Midbrain (tissue), 1 donor: ENCODE measurements at regions not wholly inside any gene's neighbourhood (a gene's known extent, or its start where the extent isn't known, plus 50 kb on each side); places are given as distances from the start of the nearest gene placed in this dataset.

Experiments used
- DNase-seq: peaks from one replicate; lab custom pipeline; 2025; lab: John Stamatoyannopoulos, UW

GRCh38 chr18:24734058-24734457 lies 273.6 kb downstream of the HRH4 start:
- no peak for DNase-seq

GRCh38 chr18:24735624-24736231 lies 275.3 kb downstream of the HRH4 start:
- no peak for DNase-seq

- no peak for DNase-seq
Observed at GRCh38 chr18:24736662-24737330, 276.4 kb downstream of the HRH4 start.

- no peak for DNase-seq
Observed at GRCh38 chr18:24740829-24741228, 280.4 kb downstream of the HRH4 start.

- no peak for DNase-seq
Observed at GRCh38 chr18:24741321-24741720, 280.9 kb downstream of the HRH4 start.

- no peak for DNase-seq
Observed at GRCh38 chr18:24741965-24742724, 281.7 kb downstream of the HRH4 start.

GRCh38 chr18:24754583-24755253 lies 294.3 kb downstream of the HRH4 start:
- no peak for DNase-seq

GRCh38 chr18:24756385-24756784 lies 295.9 kb downstream of the HRH4 start:
- DNase-seq: no peak

GRCh38 chr18:24757134-24757533 lies 296.7 kb downstream of the HRH4 start:
- DNase-seq: no peak

- DNase-seq: no peak
Observed at GRCh38 chr18:24761765-24762164, 301.3 kb downstream of the HRH4 start.

- no peak for DNase-seq
Observed at GRCh38 chr18:24762511-24762910, 302.1 kb downstream of the HRH4 start.

- no peak for DNase-seq
Observed at GRCh38 chr18:24763765-24764513, 303.5 kb downstream of the HRH4 start.

GRCh38 chr18:24764766-24765165 lies 304.3 kb downstream of the HRH4 start:
- no peak for DNase-seq

GRCh38 chr18:24766376-24766775 lies 305.9 kb downstream of the HRH4 start:
- DNase-seq: no peak

GRCh38 chr18:24770311-24771024 lies 310.0 kb downstream of the HRH4 start:
- DNase-seq: no peak

GRCh38 chr18:24771300-24771699 lies 310.9 kb downstream of the HRH4 start:
- no peak for DNase-seq

- no peak for DNase-seq
Observed at GRCh38 chr18:24773101-24773500, 312.7 kb downstream of the HRH4 start.

GRCh38 chr18:24776019-24776418 lies 315.6 kb downstream of the HRH4 start:
- no peak for DNase-seq

- no peak for DNase-seq
Observed at GRCh38 chr18:24778810-24779418, 318.5 kb downstream of the HRH4 start.

GRCh38 chr18:24782566-24782965 lies 322.1 kb downstream of the HRH4 start:
- DNase-seq: no peak

GRCh38 chr18:24785019-24785418 lies 324.6 kb downstream of the HRH4 start:
- DNase-seq: no peak
